ENCODE measurements at regions not wholly inside any gene's neighbourhood (a gene's known extent, or its start where the extent isn't known, plus 50 kb on each side); places are given as distances from the start of the nearest gene placed in this dataset.

- TF ChIP-seq SUZ12 (IDR thresholded peaks at IDR 0.05) = no peak
- TF ChIP-seq BHLHE40 (IDR thresholded peaks at IDR 0.05; ENCODE audit: borderline replicate concordance) = no peak
- TF ChIP-seq ELF4 (IDR thresholded peaks at IDR 0.05) = no peak
- no peak for TF ChIP-seq FOXA1 (IDR thresholded peaks at IDR 0.05)
- no peak for TF ChIP-seq SP1 (IDR thresholded peaks at IDR 0.05)
- no peak for TF ChIP-seq ARNT (IDR thresholded peaks at IDR 0.05)
- no peak for TF ChIP-seq ZNF384 (IDR thresholded peaks at IDR 0.05)
- no peak for TF ChIP-seq CTBP1 (IDR thresholded peaks at IDR 0.05; ENCODE audit: borderline replicate concordance)
- no peak for TF ChIP-seq HDGF (IDR thresholded peaks at IDR 0.05; ENCODE audit: borderline replicate concordance)
- no peak for TF ChIP-seq NFRKB (IDR thresholded peaks at IDR 0.05)
- TF ChIP-seq FOXM1 (IDR thresholded peaks at IDR 0.05; ENCODE audit: borderline replicate concordance) = no peak
- TF ChIP-seq TARDBP (IDR thresholded peaks at IDR 0.05) = no peak
Observed at GRCh38 chr2:123908522-123908921, 116.6 kb upstream of the CNTNAP5 start.
